ENCODE measurements at regions not wholly inside any gene's neighbourhood (a gene's known extent, or its start where the extent isn't known, plus 50 kb on each side); places are given as distances from the start of the nearest gene placed in this dataset.

- no peak for TF ChIP-seq POLR2A (IDR thresholded peaks at IDR 0.05)
- TF ChIP-seq POLR2AphosphoS5 (IDR thresholded peaks at IDR 0.05) = no peak
- no peak for TF ChIP-seq EP300 (IDR thresholded peaks at IDR 0.05)
- TF ChIP-seq CTCF (IDR thresholded peaks at IDR 0.05) = no peak
- Histone ChIP-seq H3K36me3 (no peaks in the 10 kb centered on the region), H3K4me1 (no peaks in the 10 kb centered on the region), H3K9me3 (no peaks in the 10 kb centered on the region), H3K27me3 (no peaks in the 10 kb centered on the region), H3K27ac (no peak overlapping the region), H3K4me3 (no peak overlapping the region)
- WGBS, 2 donors = 89 to 91% methylated on average over 1 of the region's 1 CpG
- intact Hi-C loops (cut with DNase I) = no loop called here
- DNase-seq = no peak
Measured at GRCh38 chr16:64047207-64047606, 1074.7 kb downstream of the CDH11 start.

GRCh38 chr16:64035337-64035736 lies 1086.5 kb downstream of the CDH11 start:
- TF ChIP-seq EP300 (IDR thresholded peaks at IDR 0.05) = no peak
- no peak for TF ChIP-seq CTCF (IDR thresholded peaks at IDR 0.05)
- no peak for TF ChIP-seq POLR2AphosphoS5 (IDR thresholded peaks at IDR 0.05)
- TF ChIP-seq POLR2A (IDR thresholded peaks at IDR 0.05) = no peak
- no peaks in the 10 kb centered on the region for H3K36me3 ChIP-seq
- DNase-seq = no peak
- H3K4me1 ChIP-seq = no peaks in the 10 kb centered on the region
- intact Hi-C loops (cut with DNase I) = no loop called here
- no peak overlapping the region for H3K4me3 ChIP-seq
- no peaks in the 10 kb centered on the region for H3K9me3 ChIP-seq
- WGBS, 2 donors = 53 to 81% methylated on average over 2 of the region's 2 CpGs
- no peaks in the 10 kb centered on the region for H3K27me3 ChIP-seq
- H3K27ac ChIP-seq = no peak overlapping the region

GRCh38 chr16:64019339-64019738 lies 1102.5 kb downstream of the CDH11 start:
- H3K36me3 ChIP-seq = no peaks in the 10 kb centered on the region
- intact Hi-C loops (cut with DNase I) = no loop called here
- no peak for TF ChIP-seq POLR2A (IDR thresholded peaks at IDR 0.05)
- TF ChIP-seq EP300 (IDR thresholded peaks at IDR 0.05) = no peak
- no peak for TF ChIP-seq CTCF (IDR thresholded peaks at IDR 0.05)
- no peak for TF ChIP-seq POLR2AphosphoS5 (IDR thresholded peaks at IDR 0.05)
- no peak for DNase-seq
- H3K4me3 ChIP-seq = no peak overlapping the region
- no peaks in the 10 kb centered on the region for H3K27me3 ChIP-seq
- H3K4me1 ChIP-seq = peaks cover 0 to 2% (median under 1%) of the 10 kb centered on the region in 4 donors
- no peak overlapping the region for H3K27ac ChIP-seq
- H3K9me3 ChIP-seq = no peaks in the 10 kb centered on the region
- 64 to 79% methylated on average over 3 of the region's 3 CpGs for WGBS, 2 donors

- no peak for DNase-seq
- H3K27me3 ChIP-seq = no peaks in the 10 kb centered on the region
- H3K27ac ChIP-seq = no peak overlapping the region
- H3K4me3 ChIP-seq = no peak overlapping the region
- no peaks in the 10 kb centered on the region for H3K9me3 ChIP-seq
- intact Hi-C loops (cut with DNase I) = no loop called here
- no peaks in the 10 kb centered on the region for H3K36me3 ChIP-seq
- WGBS, 2 donors = 32 to 61% methylated on average over 1 of the region's 1 CpG
- H3K4me1 ChIP-seq = peaks cover 0 to 13% (median 4%) of the 10 kb centered on the region in 4 donors
- TF ChIP-seq POLR2A (IDR thresholded peaks at IDR 0.05) = no peak
- no peak for TF ChIP-seq POLR2AphosphoS5 (IDR thresholded peaks at IDR 0.05)
- no peak for TF ChIP-seq EP300 (IDR thresholded peaks at IDR 0.05)
- no peak for TF ChIP-seq CTCF (IDR thresholded peaks at IDR 0.05)
Measured at GRCh38 chr16:64017796-64018195, 1104.1 kb downstream of the CDH11 start.

GRCh38 chr16:64013856-64014255 lies 1108.0 kb downstream of the CDH11 start:
- TF ChIP-seq EP300 (IDR thresholded peaks at IDR 0.05) = no peak
- TF ChIP-seq CTCF (IDR thresholded peaks at IDR 0.05) = no peak
- TF ChIP-seq POLR2AphosphoS5 (IDR thresholded peaks at IDR 0.05) = no peak
- Histone ChIP-seq H3K4me3 (no peak overlapping the region), H3K9me3 (no peaks in the 10 kb centered on the region), H3K27ac (no peak overlapping the region), H3K27me3 (no peaks in the 10 kb centered on the region), H3K36me3 (no peaks in the 10 kb centered on the region), H3K4me1 (peaks cover 0 to 23% (median 4%) of the 10 kb centered on the region in 4 donors)
- intact Hi-C loops (cut with DNase I) = no loop called here
- WGBS, 2 donors = 61 to 74% methylated on average over 1 of the region's 1 CpG
- DNase-seq = no peak
